ENCODE measurements at regions not wholly inside any gene's neighbourhood (a gene's known extent, or its start where the extent isn't known, plus 50 kb on each side); places are given as distances from the start of the nearest gene placed in this dataset.

GRCh38 chr15:62697636-62698035 is 344.9 kb upstream of the TPM1 start:
- no peak for DNase-seq (ENCODE audit: low read depth)

DNA sequence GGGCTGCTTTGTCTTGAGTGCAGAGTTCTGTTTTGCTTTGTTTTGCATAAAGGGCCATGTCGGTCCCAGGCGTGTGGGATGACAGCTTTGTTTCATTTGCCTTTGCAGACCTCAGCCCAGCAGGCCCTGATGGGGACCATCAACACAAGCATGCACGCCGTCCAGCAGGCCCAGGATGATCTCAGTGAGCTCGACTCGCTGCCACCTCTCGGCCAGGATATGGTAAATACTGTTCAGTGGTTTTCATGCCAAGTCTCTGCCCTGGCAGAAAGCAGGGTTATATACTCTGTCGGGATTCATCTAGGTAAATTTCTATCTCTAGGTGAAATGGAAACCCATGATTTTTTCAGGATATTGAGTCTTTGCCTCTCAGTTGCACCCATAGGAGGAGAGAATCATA is 343.9 kb upstream of the TPM1 start:
- DNase-seq (ENCODE audit: low read depth): no peak

DNA sequence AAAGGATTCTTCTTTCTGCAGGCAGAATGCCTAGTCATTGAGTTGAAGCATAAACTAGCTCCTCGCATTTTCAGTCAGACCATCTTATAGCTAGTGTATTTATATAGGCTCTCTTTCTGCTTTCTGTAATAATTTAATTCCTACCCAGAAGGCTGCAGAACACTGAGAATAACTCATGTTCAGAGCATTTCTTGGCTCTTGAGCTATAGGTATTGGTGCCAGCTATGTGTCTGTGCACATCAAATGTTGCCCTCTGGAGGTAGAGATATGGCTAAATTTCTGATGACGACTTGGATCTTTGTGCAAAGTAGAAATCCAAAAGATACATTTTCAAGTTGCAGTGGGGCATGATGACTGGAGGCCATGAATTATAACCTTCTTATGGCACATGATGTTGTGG is 336.2 kb upstream of the TPM1 start:
- DNase-seq (ENCODE audit: low read depth): no peak

- no peak for DNase-seq (ENCODE audit: low read depth)
These were observed 334.1 kb upstream of the TPM1 start for GRCh38 chr15:62708470-62708869.

- no peak for DNase-seq (ENCODE audit: low read depth)
These were observed 333.3 kb upstream of the TPM1 start for GRCh38 chr15:62709261-62709660.

- DNase-seq (ENCODE audit: low read depth): no peak
These were observed 330.7 kb upstream of the TPM1 start for GRCh38 chr15:62711691-62712454.

- no peak for DNase-seq (ENCODE audit: low read depth)
These were observed 330.1 kb upstream of the TPM1 start for GRCh38 chr15:62712455-62712839.

- DNase-seq (ENCODE audit: low read depth): no peak
These were observed 326.6 kb upstream of the TPM1 start for GRCh38 chr15:62715946-62716345.

DNA sequence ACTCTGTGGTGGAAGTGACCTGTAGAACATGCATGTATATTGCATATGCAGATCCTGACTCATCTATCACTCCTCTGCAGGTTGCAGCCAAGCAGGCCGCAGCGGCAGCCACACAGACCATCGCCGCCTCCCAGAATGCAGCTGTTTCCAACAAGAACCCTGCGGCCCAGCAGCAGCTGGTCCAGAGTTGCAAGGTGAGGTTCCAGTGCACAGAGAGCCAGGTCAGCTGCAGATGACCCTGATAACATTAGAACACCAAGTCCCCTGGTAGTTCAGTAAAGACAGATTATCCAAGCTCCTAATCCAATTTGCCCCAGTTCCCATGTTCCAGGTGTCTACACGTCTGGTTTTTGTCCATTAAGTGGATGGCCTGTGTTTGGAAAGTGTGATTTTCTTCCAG is 325.1 kb upstream of the TPM1 start:
- no peak for DNase-seq (ENCODE audit: low read depth)

- no peak for DNase-seq (ENCODE audit: low read depth)
These were observed 323.2 kb upstream of the TPM1 start for GRCh38 chr15:62719316-62719715.

GRCh38 chr15:62722237-62722636 is 320.3 kb upstream of the TPM1 start:
- no peak for DNase-seq (ENCODE audit: low read depth)

DNA sequence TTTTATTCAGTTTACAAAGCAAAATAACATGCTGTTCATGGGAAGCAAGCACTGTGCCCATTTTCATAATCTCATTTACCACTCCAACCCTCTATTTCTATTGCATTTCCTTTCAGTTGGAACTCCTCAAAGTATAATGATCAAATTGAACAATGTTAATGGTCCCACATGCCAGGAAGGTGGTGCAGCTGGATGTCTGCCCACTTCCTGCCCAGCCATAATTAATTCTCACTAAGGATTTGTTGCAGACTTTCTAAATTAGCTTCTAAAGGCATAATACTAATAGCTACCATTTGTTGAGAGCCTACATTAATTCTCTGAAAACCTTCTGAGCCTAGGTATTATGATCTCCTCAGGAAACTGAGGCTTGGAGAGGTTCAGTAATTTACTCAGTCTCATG is 316.1 kb upstream of the TPM1 start:
- DNase-seq (ENCODE audit: low read depth): no peak

GRCh38 chr15:62727501-62727900 is 315.0 kb upstream of the TPM1 start:
- no peak for DNase-seq (ENCODE audit: low read depth)

DNA sequence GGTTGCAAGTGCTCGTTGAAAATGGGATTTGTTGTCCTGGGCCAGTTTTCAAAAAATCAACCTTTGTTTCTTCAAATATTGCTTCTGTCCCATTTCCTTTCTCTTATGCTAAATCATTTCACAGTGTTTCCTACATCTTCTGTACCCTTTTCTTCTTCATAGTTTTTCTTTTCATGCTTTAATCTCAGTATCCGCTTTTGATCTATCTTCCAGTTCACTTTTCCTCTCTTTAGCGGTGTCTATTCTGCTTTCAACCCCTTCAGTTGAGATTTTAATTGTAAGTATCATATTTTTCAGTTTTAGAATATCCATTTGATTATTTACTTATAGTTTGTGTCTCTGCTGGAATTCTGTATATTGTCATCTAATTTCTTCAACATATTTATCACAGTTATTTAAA is 311.7 kb upstream of the TPM1 start:
- DNase-seq (ENCODE audit: low read depth): no peak

- DNase-seq (ENCODE audit: low read depth): no peak
These were observed 310.5 kb upstream of the TPM1 start for GRCh38 chr15:62732078-62732477.

GRCh38 chr15:62734706-62735105 is 307.8 kb upstream of the TPM1 start:
- no peak for DNase-seq (ENCODE audit: low read depth)

GRCh38 chr15:62736756-62737155 is 305.8 kb upstream of the TPM1 start:
- no peak for DNase-seq (ENCODE audit: low read depth)

DNA sequence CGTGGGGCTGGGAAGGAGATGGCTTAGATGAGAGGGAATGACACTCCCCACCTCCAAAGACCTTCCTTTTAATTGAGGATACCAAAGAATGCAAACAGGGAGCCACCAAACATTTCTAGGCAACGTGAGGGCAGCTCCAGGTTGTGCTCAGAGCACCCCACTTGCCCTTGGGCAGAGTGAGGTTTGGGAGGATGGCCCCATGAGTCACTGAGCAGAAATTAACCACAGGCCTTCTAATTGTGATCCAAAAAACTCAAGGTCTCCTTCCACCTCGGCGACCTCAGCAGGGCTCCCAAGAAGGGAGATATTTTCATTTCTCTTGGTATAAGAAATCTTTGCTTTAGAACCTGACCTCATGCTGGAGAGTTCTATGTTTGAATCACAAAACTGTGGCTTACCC is 305.0 kb upstream of the TPM1 start:
- DNase-seq (ENCODE audit: low read depth): no peak

DNA sequence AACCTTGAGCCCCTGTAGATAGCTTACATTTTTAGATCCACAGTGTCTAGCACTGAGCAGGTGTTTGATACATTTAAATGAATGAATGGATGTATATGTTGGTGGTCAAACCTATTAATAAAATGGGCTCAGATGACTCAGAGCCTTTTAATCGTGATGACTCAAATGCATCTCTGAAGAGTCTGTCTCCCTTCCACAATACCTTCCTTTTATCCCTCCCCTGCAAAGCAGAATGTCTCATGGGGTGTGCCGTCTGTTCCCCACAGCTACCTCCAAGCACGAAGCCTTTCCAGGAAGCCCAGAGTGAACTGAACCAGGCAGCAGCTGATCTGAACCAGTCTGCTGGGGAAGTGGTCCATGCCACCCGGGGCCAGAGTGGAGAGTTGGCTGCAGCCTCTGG is 303.5 kb upstream of the TPM1 start:
- no peak for DNase-seq (ENCODE audit: low read depth)

DNA sequence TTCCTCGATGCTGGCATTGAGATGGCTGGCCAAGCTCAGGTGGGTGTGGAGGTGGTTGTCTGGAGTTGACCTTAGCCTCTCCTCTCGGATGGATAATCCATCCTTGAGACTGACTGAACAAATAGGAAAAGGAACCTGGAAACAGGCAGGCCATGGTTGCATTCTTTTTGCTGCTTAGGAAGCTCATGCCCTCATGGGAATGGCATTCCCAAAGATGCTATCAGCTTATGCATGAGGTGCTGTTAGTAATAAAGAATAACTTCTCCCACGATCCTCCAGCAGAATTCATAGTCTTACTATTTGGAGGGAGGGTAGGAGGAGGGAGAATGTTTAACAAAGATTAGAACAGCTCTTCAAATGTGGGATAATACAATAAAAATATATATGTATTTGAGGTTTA is 303.0 kb upstream of the TPM1 start:
- DNase-seq (ENCODE audit: low read depth): no peak

GRCh38 chr15:62740141-62741004 is 302.2 kb upstream of the TPM1 start:
- DNase-seq (ENCODE audit: low read depth): no peak

- no peak for DNase-seq (ENCODE audit: low read depth)
These were observed 301.4 kb upstream of the TPM1 start for GRCh38 chr15:62741106-62741505.

- DNase-seq (ENCODE audit: low read depth): peak; percentile 96
These were observed 300.0 kb upstream of the TPM1 start for GRCh38 chr15:62742409-62743171.
